Keratinocyte (primary cell): ENCODE measurements at regions not wholly inside any gene's neighbourhood (a gene's known extent, or its start where the extent isn't known, plus 50 kb on each side); places are given as distances from the start of the nearest gene placed in this dataset.

Experiments used
- DNase-seq: peaks from one replicate; pipeline ENCODE4 v3.0.0-alpha.2; 2011; ENCODE audit warnings: low read depth, missing footprints, low spot score
- FAIRE-seq: peaks from 2 replicates; lab custom pipeline; 2011; peaks lifted over from hg19 to GRCh38; lab: Jason Lieb, UNC
- H2AFZ ChIP-seq: 2 replicates; pipeline ENCODE4 v1.6.0; 2012; ENCODE audit warnings: low read length, control low read depth, inconsistent platforms; ENCODE audit not compliant: control insufficient read depth
- H3K27ac ChIP-seq: 2 replicates; pipeline ENCODE4 v1.5.1; 2011; ENCODE audit warnings: low read length; ENCODE audit not compliant: control insufficient read depth, insufficient read depth
- H3K27me3 ChIP-seq: 3 replicates; pipeline ENCODE4 v1.6.0; 2011; ENCODE audit warnings: low read length; ENCODE audit not compliant: control insufficient read depth, insufficient read depth; ENCODE audit errors: extremely low read depth
- H3K36me3 ChIP-seq, 2 experiments: 2 replicates in 1 of 2; 3 replicates in 1 of 2; pipeline ENCODE4 v1.5.1; 2011; ENCODE audit warnings: low read length in 2 of 2, mild to moderate bottlenecking in 1 of 2; ENCODE audit not compliant: control insufficient read depth in 2 of 2, insufficient read depth in 2 of 2; ENCODE audit errors: extremely low read depth in 1 of 2
- H3K4me1 ChIP-seq: 3 replicates; pipeline ENCODE4 v1.5.1; 2011; ENCODE audit warnings: low read length; ENCODE audit not compliant: control insufficient read depth, insufficient read depth; ENCODE audit errors: extremely low read depth
- H3K4me2 ChIP-seq: 3 replicates; pipeline ENCODE4 v1.6.0; 2011; ENCODE audit warnings: low read depth, low read length; ENCODE audit not compliant: control insufficient read depth, insufficient read depth; ENCODE audit errors: extremely low read depth
- H3K4me3 ChIP-seq, 3 experiments: fragments of 200-600 bp in 1 of 3; sonication (generic) in 1 of 3; 2 replicates in 2 of 3; 3 replicates in 1 of 3; pipeline ENCODE4 v1.5.1; 2011 to 2016; ENCODE audit warnings: low read length in 3 of 3, mild to moderate bottlenecking in 3 of 3, control low read depth in 2 of 3, inconsistent platforms in 1 of 3, low read depth in 1 of 3, mixed read lengths in 1 of 3, mixed run types in 1 of 3, moderate library complexity in 1 of 3; ENCODE audit not compliant: control insufficient read depth in 2 of 3, insufficient read depth in 2 of 3; ENCODE audit errors: extremely low read depth in 1 of 3
- H3K79me2 ChIP-seq: 2 replicates; pipeline ENCODE4 v1.6.0; 2012; ENCODE audit warnings: low read length; ENCODE audit not compliant: control insufficient read depth, insufficient read depth
- H3K9ac ChIP-seq: 3 replicates; pipeline ENCODE4 v1.6.0; 2011; ENCODE audit warnings: low read length; ENCODE audit not compliant: control insufficient read depth, insufficient read depth; ENCODE audit errors: extremely low read depth
- H3K9me1 ChIP-seq: 3 replicates; pipeline ENCODE4 v1.6.0; 2011; ENCODE audit warnings: low read length; ENCODE audit not compliant: control insufficient read depth, insufficient read depth; ENCODE audit errors: extremely low read depth
- H3K9me3 ChIP-seq: 2 replicates; pipeline ENCODE4 v1.5.1; 2012; ENCODE audit warnings: low read depth, low read length; ENCODE audit not compliant: control insufficient read depth
- H4K20me1 ChIP-seq: 3 replicates; pipeline ENCODE4 v1.6.0; 2011; ENCODE audit warnings: low read length; ENCODE audit not compliant: control insufficient read depth, insufficient read depth; ENCODE audit errors: extremely low read depth
- CTCF ChIP-seq, 3 experiments: IDR thresholded peaks in 1 of 3; conservative IDR thresholded peaks in 1 of 3; optimal IDR thresholded peaks in 1 of 3; 2 replicates in 2 of 3; 3 replicates in 1 of 3; pipeline versions ENCODE3 to v1.5.1; 2011; ENCODE audit warnings: low read length in 3 of 3, mild to moderate bottlenecking in 3 of 3, moderate library complexity in 2 of 3, control low read depth in 1 of 3, inconsistent platforms in 1 of 3; ENCODE audit not compliant: insufficient read depth in 2 of 3; ENCODE audit errors: extremely low read depth in 1 of 3
- EZH2 ChIP-seq: IDR thresholded peaks from one replicate; pipeline ENCODE4 v1.6.1; 2012; ENCODE audit warnings: inconsistent platforms, mild to moderate bottlenecking, low read length, moderate library complexity
- dilution Hi-C: fragments of 300-500 bp; cut with MboI; formaldehyde crosslinking; loops from one replicate; pipeline ENCODE4 v1.7.0; 2020; ENCODE audit warnings: low sequenced_read_pairs; ENCODE audit not compliant: extremely low pct_ligation_motif_present

- Histone ChIP-seq H3K9me1 (no peaks in the 10 kb centered on the region), H2AFZ (no peak overlapping the region), H3K9me3 (no peaks in the 10 kb centered on the region), H4K20me1 (no peaks in the 10 kb centered on the region), H3K4me1 (no peaks in the 10 kb centered on the region), H3K4me2 (no peak overlapping the region), H3K27ac (no peak overlapping the region), H3K36me3 (no peaks in the 10 kb centered on the region), H3K79me2 (no peaks in the 10 kb centered on the region), H3K4me3 (no peak overlapping the region), H3K27me3 (no peaks in the 10 kb centered on the region), H3K9ac (no peak overlapping the region)
- dilution Hi-C loops, result no loop called here
- no peak for TF ChIP-seq CTCF (optimal IDR thresholded peaks at IDR 0.05 in 1 of 3, IDR thresholded peaks at IDR 0.05 in 1 of 3, conservative IDR thresholded peaks at IDR 0.05 in 1 of 3; ENCODE audit: extremely low read depth in 1 of 3, insufficient read depth in 2 of 3, low read length in 3 of 3)
- TF ChIP-seq EZH2, result no peak
- FAIRE-seq, result no peak
- no peak for DNase-seq
Measured at GRCh38 chr10:23966504-23967051, 242.4 kb upstream of the KIAA1217 start.

- Histone ChIP-seq H3K36me3 (no peaks in the 10 kb centered on the region), H3K4me1 (no peaks in the 10 kb centered on the region), H3K4me2 (no peak overlapping the region), H3K4me3 (no peak overlapping the region), H3K27ac (no peak overlapping the region), H4K20me1 (no peaks in the 10 kb centered on the region), H3K9me3 (no peaks in the 10 kb centered on the region), H3K79me2 (no peaks in the 10 kb centered on the region), H2AFZ (no peak overlapping the region), H3K9me1 (no peaks in the 10 kb centered on the region), H3K27me3 (no peaks in the 10 kb centered on the region), H3K9ac (no peak overlapping the region)
- TF ChIP-seq EZH2, result no peak
- no peak for TF ChIP-seq CTCF (optimal IDR thresholded peaks at IDR 0.05 in 1 of 3, IDR thresholded peaks at IDR 0.05 in 1 of 3, conservative IDR thresholded peaks at IDR 0.05 in 1 of 3; ENCODE audit: extremely low read depth in 1 of 3, insufficient read depth in 2 of 3, low read length in 3 of 3)
- no peak for DNase-seq
- FAIRE-seq, result no peak
- dilution Hi-C loops, result no loop called here
Measured at GRCh38 chr10:23968301-23968700, 240.6 kb upstream of the KIAA1217 start.
